Thyroid gland (tissue), 4 donors: ENCODE measurements at regions not wholly inside any gene's neighbourhood (a gene's known extent, or its start where the extent isn't known, plus 50 kb on each side); places are given as distances from the start of the nearest gene placed in this dataset.

Experiments used
- CTCF ChIP-seq, 6 experiments: fragments of 200-600 bp in 3 of 6; fragments of 450-650 bp in 3 of 6; sonication (generic) in 3 of 6; IDR thresholded peaks; one replicate each; pipeline ENCODE4 v1.5.1; 2016 to 2019; ENCODE audit warnings: antibody characterized with exemption in 6 of 6, mild to moderate bottlenecking in 2 of 6, inconsistent platforms in 1 of 6, moderate library complexity in 1 of 6
- POLR2A ChIP-seq, 2 donors: fragments of 450-650 bp; IDR thresholded peaks; one replicate each; pipeline ENCODE4 v1.6.1; 2017; ENCODE audit warnings: antibody characterized with exemption in 2 of 2, mild to moderate bottlenecking in 2 of 2, moderate library complexity in 1 of 2

GRCh38 chr15:25950014-25950413, 86.9 kb upstream of the ATP10A start:
- TF ChIP-seq CTCF (IDR thresholded peaks at IDR 0.05) (no peak), POLR2A (IDR thresholded peaks at IDR 0.05) (no peak)
